Kidney tubule cell (primary cell): ENCODE measurements at regions not wholly inside any gene's neighbourhood (a gene's known extent, or its start where the extent isn't known, plus 50 kb on each side); places are given as distances from the start of the nearest gene placed in this dataset.

ENCODE experiments used
- DNase-seq: peaks from one replicate; pipeline ENCODE4 v3.0.0-alpha.2; 2018; ENCODE audit warnings: low spot score

DNA sequence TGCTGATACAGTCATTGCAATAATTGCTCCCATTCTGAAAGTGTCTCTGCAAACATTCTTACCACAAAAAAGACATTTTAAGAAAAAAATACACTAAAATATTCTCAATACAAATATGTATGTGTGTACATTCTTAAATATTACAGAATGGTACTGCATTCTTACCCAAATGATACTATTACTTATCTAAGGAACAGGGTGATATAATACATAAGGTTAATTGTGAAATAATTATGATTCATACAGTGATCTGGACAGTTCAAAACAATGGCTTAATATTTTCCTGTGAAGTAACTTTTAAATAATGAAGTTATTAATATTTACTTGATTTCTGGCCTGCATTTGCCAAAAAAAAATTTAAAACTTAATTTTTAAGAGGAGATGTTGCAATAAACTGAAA lies 694.6 kb downstream of the TUSC7 start:
- no peak for DNase-seq

DNA sequence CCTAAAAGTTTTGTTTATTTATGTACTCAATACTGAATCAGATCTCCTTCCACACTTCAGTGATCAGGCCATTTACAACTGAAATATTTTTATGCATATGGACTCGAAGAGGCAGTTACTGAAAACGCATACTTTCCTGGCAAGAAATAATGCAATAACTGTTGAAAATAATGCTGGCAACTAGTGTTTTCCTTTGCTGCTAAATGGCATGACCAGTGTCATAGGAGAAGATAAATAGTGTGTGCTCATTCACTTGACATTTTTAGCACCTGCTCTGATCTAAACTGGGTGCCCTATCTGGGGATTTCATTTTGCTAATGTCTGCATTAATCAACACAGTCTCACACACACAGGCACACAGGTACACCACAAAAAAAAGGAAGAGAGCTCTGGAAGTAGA lies 695.2 kb downstream of the TUSC7 start:
- DNase-seq = no peak

DNA sequence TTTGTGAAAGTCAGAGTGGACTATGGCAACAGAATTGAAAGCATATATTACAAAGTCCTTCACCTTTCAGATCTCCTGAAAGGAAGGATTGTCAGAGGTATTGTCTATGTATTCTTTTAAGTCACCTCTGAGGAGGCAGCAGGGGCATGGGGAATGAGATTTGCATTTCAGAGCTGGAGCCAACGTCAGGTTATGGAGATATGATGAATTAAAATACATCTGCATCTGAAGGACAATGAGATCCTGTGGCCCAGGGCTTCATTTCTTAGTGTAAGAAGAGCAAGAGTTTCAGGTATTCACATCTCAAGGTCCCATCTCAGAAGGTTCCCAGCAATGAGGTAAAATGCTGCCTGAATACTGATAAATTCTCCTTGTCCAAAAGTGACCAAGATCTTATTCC lies 695.8 kb downstream of the TUSC7 start:
- no peak for DNase-seq

DNA sequence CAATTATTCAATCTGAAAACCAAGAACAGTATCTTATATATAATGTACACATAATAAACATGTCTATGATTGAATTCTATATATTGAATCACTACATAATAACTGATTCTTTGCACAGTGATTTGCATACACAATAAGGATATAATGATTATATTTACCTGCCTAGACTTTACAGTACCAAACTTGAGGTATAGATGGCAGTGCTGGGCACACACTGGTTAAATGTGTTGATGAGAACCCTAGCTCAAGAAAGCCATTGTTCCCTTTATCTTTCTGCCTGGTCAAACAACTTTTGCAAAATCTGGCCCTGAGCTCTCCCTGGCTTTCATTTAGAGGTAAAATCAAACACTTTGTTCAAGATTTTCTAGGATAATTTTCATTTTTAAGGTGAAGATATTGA lies 697.7 kb downstream of the TUSC7 start:
- peak; percentile 31 for DNase-seq

DNA sequence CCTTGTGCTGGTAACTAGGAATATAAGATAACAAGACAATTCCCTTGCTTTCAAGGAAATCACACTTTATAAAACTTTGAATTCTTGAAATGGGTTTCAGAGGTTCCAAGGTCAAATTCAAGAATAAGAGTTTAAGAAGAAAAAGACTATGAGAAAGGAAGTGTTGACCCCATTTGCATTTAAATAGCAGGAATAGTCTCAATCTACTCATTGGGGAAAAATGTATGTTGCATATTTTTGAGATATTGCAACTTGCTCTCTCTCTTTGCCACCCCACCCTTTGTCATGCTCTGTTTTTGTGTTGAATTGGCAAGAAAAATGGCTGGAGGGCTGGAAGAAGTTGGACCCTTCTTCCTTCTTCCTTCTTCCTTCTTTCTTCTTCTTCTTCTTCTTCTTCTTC lies 699.2 kb downstream of the TUSC7 start:
- DNase-seq = no peak

DNA sequence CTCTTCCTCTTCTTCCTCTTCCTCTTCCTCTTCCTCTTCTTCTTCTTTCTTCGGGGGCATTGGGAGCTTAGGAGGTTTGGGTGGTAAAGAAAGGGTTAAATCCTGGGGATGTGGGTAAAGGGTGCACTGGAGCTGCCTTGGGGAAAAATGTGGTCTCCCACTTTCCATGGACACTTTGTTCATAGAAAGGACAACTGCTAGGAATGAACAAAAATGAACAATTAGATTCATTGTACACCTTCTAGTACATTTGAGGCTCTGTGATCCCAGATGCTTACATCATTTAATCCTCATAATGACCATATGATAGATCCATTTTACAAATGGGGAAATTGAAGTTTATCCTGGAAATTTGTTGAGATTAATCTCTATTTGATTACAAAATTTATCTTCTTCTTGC lies 699.7 kb downstream of the TUSC7 start:
- DNase-seq = no peak

DNA sequence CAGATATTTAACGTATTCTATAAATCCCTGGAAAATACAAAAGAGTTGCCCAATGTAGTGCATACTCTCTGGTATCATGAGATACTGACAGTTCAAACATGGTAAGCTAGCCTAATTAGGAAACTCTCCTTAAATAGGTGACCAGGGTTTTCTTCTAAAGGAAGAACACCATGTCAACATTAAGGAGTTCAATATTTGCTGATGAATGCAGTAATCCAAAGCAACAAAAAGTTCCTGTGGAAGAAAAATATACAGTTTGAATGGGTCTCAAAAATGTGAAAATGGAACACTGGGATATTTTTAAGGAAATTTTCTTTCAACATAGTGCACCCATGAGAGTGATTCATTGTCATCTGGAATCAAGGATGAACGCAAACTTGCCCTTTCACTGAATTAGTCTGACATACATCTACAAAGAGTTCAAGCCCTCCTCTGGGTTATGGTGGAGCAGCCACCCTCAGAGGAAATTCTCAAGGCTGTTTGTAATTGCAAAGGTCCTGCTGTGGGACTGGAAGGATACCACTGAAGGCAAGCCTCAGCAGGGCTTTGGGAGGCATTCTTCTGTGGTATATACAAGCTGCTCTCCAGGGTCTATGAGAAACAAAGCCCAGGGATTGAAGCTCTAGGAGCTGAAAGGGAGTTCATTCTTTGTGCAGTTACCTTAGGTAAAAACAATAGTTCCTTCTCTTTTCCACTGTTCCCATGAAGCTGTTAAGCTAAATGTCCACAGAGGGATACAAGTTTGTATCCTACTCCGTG lies 700.3 kb downstream of the TUSC7 start:
- no peak for DNase-seq

DNA sequence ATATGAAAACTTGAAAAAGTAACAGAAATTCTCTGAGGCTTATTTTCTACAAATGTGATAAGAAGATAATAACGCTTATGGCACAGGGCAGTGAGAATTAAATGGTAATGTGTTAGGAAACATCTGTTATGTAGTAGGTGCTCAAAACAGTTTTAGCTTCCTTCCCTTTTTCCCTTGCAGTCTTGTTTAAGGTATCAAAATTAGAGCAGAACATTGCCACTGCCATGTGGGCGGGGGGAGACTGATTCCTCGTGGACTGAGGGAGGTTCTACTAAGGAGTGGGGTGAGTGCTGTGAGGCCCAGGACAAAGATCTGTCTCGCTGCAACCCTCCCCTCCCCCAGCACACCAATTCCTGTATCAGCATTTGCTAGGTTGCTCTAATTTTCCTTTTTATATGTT lies 702.4 kb downstream of the TUSC7 start:
- no peak for DNase-seq

DNA sequence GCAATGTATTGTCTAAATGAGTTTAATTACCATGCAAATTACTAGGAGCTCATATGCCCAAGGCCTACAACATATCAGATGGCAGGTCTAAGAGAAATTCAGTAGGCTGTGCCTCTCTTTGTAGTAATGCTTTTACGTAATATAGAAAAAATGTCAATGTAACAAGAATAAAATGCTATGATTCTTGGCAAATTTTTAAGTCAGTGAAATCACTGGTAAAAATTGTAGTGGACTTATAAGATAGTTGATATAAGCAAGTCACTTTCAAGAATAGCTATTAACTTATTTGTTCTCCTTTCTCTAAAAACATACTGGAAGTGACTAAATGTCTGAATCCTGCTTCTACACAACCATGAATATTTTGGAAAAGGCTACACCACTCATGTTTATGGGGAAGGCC lies 707.8 kb downstream of the TUSC7 start:
- DNase-seq = no peak

DNA sequence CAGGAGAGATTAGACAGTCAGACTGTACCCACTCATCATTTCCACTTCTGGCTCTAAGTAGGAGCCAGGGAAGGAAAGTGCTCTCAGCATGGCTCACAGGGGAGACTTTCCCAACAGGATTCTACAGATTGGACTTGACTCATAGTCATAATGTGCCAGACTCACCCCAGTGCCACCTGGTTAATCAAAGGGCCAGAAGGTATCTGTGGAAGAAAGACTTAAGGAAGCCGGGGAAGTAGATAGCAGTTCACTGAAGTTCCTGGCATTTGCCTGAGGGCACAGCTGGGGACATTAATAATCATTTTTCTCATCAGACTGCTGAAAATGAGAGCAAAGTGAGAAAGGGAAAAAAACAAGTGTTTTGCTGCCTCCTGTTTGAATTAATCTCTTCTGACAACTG lies 717.5 kb downstream of the TUSC7 start:
- no peak for DNase-seq

DNA sequence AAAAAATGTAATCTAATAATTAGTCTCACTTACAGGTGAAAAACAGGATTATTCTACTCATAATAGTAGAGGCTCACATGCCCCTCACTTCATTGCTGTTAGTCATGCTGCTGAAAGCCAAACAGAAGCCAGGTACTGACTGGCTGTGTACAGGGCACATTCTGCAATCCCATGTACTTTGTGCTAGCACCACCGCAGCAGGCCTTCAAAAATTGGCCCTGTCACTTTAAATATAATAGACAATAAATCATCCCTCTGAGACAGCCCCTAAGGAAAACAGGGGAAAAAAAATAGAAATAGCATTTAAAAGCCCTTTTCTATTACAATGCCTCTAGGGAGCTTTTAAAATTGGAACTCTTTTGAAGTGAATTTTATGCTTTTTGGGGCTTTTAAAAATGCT lies 723.8 kb downstream of the TUSC7 start:
- no peak for DNase-seq

DNA sequence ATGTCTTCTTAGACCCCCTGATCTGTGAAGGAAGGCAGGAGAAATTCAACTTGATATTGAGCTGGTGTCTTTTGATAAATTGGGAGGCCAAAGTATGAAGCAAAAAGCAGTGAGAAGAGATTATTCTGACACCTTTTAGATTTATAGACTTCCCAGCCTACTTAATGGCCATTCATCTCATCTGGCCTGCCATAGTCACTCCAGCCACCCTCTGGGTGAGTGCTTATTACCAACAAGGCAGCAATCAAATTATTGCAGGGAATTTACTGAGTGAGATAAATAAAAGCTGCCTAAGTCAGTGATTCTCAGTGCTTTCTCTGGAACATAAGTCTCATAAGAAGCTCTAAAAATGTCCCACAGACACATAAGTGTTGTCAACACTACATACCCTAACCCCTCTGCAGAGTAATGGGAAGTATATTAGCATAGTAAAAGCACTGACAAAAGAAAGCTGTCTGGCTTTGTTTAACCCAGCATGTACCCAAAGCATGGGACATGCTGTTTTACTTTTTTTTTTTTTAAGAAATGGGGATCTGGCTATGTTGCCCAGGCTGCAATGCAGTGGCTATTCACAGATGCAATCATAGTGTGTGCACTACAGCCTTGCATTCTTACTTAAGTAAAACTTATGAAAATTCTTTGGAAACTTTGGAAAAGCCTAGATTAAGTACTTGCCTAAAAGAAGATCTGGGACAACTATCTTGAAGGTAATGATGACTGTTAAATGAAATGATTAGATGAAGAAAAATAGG lies 725.3 kb downstream of the TUSC7 start:
- DNase-seq = no peak

DNA sequence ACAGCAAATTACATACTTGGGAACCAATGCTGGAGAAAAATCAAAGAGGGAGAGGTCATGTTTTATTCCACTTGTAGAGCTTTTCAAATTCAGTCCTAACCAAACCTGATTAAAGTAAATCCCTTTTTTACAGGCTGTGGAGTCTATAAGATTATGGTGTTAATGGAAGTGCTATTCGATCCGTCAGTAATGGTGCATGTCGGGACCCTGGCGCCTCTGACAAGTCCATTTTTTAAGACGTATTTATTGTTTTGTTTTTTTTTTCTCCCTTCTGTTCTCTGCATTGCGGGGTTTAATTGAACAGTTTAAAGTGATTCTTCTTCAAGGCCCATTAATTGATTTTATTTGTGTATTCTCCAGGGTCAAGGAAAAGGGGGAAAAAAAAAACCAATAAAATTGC lies 725.9 kb downstream of the TUSC7 start:
- DNase-seq = no peak

DNA sequence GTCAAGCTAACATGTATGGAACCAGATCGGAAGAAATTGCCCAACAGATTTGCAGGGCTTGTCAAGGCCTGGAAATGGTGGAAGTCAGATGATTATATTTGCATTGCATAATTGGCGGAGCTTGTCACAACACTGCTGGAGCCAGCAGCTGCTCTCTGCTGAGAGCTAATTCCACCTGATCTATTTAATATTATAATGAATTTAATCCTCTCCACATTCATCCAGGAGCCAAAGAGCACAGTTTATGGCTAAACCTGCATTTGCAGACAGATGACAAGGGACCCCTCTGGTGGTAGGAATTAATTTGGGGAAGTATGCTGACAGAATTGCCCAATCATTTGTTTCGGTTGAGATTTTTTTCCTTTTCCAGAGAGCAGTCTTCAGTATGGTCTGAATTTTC lies 730.2 kb downstream of the TUSC7 start:
- DNase-seq = no peak

DNA sequence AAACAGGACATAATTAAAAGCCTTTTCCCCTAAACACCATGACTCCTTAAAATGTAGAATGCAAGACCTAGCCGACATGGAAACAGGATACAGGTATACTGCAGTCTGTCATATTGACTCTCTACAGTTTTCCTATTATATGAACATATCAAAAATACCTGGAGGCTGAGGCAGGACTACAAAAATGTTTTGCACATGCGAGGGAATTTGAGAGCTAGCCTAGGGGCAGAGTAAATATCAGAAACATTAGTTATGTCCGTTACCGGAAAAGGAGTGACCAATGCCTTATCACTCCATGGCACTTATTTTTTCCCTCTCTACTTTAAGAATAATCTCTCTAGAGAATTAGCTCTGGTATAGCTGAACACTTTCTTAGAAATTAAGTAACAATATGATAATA lies 732.3 kb downstream of the TUSC7 start:
- no peak for DNase-seq

DNA sequence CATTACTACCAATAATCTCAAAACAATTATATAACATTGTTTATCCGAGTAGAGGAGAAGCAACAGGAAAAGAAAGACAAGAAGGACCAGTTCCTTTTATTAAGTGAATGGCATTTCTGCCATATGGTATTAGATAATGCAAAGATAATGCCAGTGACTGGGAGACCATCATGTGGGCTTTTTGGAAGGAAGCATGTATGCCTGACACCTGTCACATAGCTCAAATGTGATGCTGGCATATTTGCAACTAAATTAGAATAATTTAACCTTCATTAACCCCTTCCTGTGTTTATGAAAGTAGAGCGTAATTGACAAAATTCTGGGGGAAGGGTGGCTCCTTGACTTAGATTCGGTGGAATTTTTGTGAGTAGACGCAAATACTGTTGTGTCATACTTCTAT lies 733.0 kb downstream of the TUSC7 start:
- DNase-seq = no peak

DNA sequence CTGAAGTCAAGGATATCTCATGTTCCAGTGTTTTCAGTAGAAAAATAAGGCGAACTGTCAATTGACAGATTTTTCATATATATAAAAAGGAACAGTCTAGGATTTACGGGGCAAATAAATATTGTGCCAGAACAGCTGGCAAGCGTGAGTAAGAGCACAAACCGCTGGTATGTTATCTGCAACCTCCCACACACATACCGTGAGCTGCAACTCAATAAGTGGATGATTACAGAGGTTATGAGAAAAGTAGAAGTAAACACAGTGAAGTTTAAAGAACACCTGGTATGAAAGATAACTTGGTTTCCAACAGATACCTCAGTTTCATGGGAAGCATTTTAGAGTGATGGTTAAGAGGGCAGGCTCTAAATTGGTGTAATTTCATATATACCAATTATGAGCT lies 733.4 kb downstream of the TUSC7 start:
- no peak for DNase-seq

DNA sequence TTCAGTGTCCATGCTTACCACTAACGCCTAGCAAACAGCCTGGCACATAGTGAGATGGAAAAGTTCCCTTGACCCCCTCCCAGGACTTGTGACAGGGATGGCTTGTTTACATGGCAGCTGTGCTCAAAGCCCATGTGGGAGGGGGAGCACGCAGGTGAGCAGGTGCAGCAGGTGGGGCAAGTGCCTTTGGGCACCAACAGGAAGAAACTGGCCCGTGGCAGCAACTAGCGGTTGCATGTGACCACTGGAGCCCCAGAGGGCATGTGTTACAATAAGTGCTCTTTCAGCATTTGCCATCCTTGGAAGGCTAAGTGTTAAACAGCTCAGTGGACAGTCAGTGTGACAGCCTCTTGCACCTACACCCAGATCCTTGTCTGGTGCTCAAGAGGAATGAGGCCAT lies 734.6 kb downstream of the TUSC7 start:
- DNase-seq = no peak

DNA sequence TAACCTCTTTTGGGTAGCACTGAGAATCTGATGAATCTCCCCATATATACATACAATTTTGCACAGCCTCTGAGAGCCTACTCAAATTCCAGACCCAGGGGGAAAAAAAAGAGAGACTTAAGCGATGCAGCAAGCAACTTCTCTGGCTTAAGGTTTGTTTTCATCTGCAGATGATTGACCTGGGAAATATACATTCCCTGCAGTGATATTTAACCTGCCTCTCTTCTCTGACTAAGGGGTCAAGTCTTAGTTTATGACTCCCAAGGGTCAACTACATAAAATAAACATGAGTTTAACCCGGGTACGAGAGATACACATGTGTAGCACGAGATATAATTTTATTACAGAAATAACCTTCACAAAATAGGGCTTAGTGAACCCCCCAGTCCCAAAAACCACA lies 737.8 kb downstream of the TUSC7 start:
- DNase-seq = no peak

DNA sequence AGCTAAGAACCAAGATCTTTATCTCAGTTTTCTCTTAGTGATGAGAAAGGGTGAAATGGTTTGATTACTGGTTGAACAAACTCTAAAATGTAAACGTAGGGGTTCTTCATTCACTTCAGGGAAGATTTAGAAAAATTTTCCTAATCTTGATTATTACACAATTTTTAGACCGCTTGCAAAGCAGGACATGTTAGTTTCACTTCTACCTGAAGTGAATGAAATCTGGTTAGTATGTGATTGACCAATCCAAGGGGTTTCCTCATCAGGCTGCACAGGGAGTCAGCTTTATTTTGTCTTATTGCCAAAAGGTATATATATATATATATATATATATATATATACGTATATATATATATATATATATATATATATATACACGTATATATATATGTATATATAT lies 740.4 kb downstream of the TUSC7 start:
- no peak for DNase-seq

DNA sequence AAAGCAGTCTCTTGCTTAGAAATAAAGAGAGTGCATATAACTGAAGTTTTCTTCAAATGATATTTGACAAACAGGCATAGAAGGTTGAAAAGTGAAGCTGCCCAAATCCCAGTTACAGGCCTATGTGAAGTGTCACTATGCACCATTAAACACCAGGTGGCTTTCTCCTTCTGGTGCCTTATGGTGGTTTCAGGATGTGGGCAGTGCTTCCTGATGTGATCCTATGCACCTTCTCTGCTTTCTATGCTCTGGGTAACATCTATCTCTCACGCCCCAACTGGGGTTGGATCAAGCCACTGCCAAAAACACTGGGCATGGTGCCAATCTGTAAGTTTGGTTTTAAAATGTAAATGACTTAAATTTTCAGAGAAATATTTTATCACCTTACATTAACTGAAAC lies 744.7 kb downstream of the TUSC7 start:
- no peak for DNase-seq

DNA sequence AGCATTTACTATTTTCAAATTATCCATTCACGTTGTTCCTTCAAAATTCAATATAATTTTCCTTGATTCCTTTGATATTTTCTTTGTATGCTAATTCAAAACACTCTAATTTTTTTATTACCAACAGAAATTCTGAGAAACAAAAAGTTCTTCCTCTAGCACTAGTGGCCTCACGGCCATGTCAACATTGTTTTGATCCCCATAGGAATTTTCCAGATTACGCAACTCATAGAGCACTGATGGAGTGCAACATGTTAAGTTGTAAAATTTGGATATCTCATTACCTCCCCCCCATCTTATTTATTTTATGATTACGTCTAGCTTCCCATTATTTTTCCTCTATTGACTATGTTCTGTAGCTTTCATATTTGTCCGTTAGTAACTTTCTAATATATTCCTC lies 745.3 kb downstream of the TUSC7 start:
- DNase-seq = no peak

DNA sequence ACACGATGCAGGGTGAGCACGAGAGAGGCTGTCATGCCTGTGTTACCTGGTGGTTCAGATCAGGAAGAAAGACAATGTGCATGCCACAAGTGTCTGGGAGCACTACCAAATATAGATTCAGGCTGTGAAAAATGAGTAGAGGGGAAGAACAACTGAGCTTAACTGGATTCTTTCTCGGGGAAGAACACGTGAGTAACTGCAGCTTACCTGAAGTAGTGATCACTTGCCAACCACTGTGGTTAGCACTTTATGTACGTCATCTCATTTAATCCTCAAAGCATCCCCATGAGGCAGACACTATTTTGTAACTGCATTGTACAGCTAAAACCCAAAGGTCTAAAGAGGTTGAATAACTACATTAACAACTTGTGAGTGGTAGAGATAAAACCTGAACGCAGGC lies 746.2 kb downstream of the TUSC7 start:
- DNase-seq = no peak
